GM21423 (cell line): ENCODE measurements at regions not wholly inside any gene's neighbourhood (a gene's known extent, or its start where the extent isn't known, plus 50 kb on each side); places are given as distances from the start of the nearest gene placed in this dataset.
"Not testable (repeated sequence)": the region's sequence is repeated elsewhere in the genome, so short reads cannot be mapped to it uniquely, and the experiment has no call there.

Experiments used
- ATAC-seq: cut with Tn5 transposase; IDR thresholded peaks from one replicate; pipeline ENCODE4 v1.9.1; 2021; ENCODE audit warnings: mild to moderate bottlenecking, moderate library complexity; ENCODE audit not compliant: unreplicated experiment

DNA sequence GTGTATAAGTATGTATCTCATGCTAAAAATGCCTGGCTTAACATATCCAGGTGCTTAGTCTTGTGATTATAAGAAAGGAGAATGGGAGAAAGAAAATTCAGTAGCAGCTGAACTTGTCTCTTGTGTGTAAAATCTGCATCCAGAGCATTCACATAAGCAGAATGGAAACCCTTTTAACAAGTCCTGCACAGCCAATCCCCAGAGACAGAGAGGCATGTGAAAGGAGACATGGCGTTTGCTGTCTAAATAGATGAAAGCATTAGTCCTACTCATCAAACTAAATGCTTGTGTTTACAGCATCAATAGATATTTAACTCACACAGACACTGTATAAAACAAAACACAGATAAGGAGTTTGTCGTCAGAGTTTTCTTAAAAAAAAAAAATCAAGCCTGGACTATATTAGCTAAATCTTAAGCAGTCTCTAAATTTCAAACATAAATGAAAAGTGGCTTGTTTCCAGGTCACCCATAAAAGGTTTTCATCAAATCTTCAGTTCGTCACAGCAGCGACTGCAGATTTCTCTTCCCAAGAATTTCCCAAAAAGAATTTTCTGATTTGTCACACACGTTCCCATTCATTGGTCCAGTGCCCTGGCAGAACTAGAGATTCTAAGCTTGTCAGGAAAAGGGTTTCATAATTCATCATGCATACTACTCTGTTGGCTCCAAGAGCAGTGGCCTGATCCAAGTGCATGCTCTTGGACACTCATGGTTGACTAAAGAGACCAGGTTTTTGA lies 249.2 kb downstream of the BTG1 start:
- ATAC-seq: no peak

- ATAC-seq: no peak
Measured at GRCh38 chr12:91894911-91895310, 250.7 kb downstream of the BTG1 start.

DNA sequence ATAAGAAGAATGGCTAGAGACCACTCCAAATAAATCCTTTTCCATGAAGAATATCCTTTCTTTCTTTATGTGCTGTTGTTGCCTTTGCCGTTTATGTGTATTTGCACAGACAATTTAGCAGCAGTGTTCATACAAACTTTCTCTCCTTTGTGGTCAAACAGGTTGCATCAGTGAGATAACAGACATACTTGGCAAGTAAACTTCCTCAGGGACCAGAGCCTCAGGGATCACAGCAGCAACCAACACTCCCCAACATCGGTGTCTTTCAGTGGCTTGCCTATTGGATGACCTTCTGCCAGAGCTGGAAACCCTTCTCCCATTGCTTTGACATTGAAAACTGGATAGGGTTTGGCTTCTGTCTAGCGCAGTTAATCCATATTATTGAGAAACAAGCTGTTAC lies 252.2 kb downstream of the BTG1 start:
- ATAC-seq: no peak

DNA sequence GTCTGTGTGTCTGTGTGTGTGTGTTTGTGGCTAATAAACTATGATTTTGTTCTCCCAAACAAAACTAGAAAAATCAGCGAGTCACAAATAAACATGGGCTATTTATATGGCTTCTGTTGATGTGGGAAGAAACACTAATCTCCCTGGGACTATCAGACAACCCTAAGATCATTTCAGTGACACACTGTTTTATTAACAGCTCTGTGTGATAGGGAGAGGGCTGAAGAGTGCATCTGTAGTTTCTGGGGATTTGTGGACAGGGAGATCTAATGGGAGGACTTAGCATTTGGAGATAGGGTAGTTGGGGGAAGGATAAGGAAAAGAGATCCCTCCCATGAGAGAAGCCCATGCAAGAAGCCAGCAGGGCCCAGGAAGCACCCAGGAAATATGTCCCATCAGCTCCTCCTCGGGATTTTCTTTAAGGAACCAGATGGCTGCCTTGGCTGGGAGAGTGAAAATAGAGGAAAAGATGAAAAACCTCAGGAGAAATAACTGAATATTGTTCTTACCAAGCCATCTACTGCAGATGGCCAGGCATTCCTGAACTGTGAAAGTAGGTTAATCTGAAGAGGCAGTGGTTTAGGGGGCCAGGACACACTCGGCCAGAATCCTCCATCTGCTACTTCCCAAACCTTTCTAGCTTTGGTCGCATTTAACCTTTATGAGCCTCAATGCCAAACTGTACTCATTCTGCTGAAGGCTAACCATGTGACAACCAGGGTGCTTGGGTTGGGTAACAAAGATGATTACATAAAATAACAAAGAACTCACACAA lies 253.4 kb downstream of the BTG1 start:
- ATAC-seq: no peak

GRCh38 chr12:91890742-91891141 lies 254.9 kb downstream of the BTG1 start:
- no peak for ATAC-seq

GRCh38 chr12:91889910-91890309 lies 255.7 kb downstream of the BTG1 start:
- ATAC-seq: no peak

- ATAC-seq: no peak
Measured at GRCh38 chr12:91889059-91889458, 256.6 kb downstream of the BTG1 start.

- no peak for ATAC-seq
Measured at GRCh38 chr12:91887957-91888356, 257.7 kb downstream of the BTG1 start.

GRCh38 chr12:91885851-91886731 lies 259.6 kb downstream of the BTG1 start:
- ATAC-seq: no peak

GRCh38 chr12:91884230-91884629 lies 261.4 kb downstream of the BTG1 start:
- no peak for ATAC-seq

DNA sequence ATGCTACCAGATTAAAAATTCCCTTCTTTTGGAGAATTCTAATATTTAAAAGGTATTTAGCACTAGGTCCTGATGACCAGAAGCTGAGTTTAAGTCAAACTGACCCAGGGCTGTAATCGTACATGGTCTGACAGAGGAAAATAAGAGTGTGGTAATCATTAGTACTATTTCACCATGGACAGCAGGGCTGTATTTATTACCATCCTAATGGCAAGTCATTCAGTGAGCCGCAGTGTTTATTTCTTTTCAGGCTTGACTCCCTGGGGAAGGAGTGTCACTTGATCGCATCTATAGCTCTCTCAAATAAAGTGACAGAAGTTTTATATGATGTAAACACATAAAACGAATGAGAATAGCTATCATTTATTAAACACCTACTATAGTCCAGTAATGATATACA lies 261.8 kb downstream of the BTG1 start:
- ATAC-seq: no peak

GRCh38 chr12:91882910-91883309 lies 262.7 kb downstream of the BTG1 start:
- no peak for ATAC-seq

- no peak for ATAC-seq
Measured at GRCh38 chr12:91880528-91880927, 265.1 kb downstream of the BTG1 start.

- ATAC-seq: no peak
Measured at GRCh38 chr12:91877456-91878235, 268.0 kb downstream of the BTG1 start.

GRCh38 chr12:91877022-91877421 lies 268.6 kb downstream of the BTG1 start:
- ATAC-seq: peak; percentile 93

- ATAC-seq: not testable (repeated sequence)
Measured at GRCh38 chr12:91875671-91876070, 270.0 kb downstream of the BTG1 start.

DNA sequence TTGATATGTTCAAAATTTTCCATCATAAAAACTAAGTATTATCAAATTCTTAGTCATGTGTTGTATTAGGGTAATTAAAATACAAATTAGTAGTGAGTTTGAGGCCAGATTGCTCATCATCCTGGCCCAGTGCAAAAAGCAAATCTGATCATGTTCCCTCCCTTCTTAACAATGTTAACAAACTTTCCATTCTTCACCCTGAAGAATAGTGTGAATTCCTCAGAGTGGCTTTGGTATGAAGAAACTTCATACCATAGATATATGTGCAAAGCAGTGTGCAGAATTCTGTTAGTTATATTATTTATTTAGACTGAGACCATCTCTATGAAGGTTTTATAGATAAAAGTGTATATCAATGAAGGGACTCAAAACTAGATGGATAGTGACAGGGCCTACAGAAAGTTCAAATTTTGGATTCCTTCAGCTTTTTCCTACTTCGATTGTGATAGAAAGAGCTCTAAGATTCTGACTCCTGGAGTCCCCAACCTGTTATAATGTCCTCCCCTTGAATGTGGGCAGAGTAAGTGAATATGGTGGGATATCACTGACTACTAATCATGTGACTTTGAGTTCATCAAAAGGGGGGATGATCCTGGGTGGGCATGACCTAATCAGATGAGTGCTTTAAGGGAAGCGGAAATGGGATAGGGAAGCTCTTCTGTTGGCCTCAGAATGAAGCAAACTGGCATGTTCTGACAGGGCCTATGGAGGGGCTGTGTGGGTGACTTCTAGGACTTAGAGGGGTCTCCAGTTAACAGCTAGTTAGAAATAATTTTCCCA lies 271.4 kb downstream of the BTG1 start:
- no peak for ATAC-seq

DNA sequence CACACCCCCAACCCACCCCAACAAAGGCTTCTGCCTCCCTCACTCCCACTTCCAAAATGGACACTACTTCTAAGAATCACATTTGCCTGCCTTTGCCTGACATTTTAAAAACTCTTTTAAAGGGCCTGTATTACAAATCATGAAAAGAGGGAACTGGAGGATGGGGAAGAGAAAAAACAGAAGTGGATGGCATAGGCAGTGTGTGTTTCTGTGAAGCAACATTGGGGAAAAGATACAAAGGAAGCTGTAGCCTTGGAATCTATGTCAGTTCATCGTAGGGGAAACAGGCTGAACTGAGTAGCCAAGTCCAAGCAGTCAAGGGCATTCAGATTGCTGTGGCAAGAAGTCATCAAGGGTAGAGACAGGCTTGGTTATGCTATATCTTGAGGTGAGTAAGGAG lies 273.9 kb downstream of the BTG1 start:
- no peak for ATAC-seq

DNA sequence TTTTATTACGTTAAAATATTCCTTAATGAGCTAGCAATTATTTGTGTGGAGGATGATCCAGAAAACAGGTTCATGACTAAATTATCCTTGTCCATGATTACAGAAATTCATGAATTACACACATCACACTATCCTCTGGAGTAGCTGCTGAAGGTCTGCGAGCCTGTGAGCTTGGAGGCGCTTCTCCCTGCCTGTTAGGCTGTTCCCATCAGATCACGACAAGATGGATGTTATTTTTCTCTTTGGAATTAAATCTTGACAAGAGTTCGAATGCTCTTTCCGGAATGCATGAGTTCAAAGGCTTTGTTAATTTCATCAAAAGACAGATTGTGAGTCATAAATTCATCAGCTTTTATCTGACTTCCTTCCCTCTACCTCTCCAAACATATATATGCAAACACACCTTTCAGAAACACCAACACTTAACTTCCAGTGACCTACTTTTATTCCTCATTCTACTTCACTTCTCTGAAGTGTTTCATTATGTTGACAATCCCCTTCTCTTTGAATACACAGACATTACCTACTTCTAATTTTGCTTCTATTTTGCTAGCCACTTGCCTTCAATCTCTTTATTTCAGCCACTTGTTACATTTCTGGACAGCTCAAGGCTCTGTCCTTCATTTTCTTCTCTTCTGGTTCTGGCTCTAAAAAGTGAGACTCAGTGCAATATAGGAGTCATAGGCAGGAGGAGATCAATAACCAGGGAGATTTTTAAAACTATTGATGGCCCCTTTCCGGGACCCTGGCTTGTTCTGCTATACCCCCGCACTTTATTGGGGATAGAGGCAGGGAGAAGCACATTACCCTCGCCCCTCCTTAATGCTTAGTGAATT lies 274.6 kb downstream of the BTG1 start:
- ATAC-seq: no peak
